Astrocyte of the cerebellum (primary cell): ENCODE measurements at regions not wholly inside any gene's neighbourhood (a gene's known extent, or its start where the extent isn't known, plus 50 kb on each side); places are given as distances from the start of the nearest gene placed in this dataset.
A peak's percentile ranks its signal among the peaks of the same experiment; 100 is the strongest.
"Not testable (repeated sequence)": the region's sequence is repeated elsewhere in the genome, so short reads cannot be mapped to it uniquely, and the experiment has no call there.

ENCODE experiments used
- DNase-seq: peaks from one replicate; pipeline ENCODE4 v3.0.0-alpha.2; 2011; ENCODE audit warnings: low read depth
- H3K4me3 ChIP-seq: 2 replicates; pipeline ENCODE4 v1.5.1; 2011; ENCODE audit warnings: mild to moderate bottlenecking, low read depth, low read length, moderate library complexity
- CTCF ChIP-seq: IDR thresholded peaks from 2 replicates; pipeline ENCODE4 v1.5.1; 2012; ENCODE audit warnings: low read length, low read depth, moderate library complexity, mild to moderate bottlenecking; ENCODE audit errors: missing control alignments
- in situ Hi-C: cut with HindIII; loops from 2 replicates; pipeline ENCODE4 v1.10.0; 2017; ENCODE audit warnings: low sequenced_read_pairs

- DNase-seq = no peak
- TF ChIP-seq CTCF = no peak
These were observed 161.8 kb downstream of the BTBD3 start for GRCh38 chr20:12079490-12079889.

DNA sequence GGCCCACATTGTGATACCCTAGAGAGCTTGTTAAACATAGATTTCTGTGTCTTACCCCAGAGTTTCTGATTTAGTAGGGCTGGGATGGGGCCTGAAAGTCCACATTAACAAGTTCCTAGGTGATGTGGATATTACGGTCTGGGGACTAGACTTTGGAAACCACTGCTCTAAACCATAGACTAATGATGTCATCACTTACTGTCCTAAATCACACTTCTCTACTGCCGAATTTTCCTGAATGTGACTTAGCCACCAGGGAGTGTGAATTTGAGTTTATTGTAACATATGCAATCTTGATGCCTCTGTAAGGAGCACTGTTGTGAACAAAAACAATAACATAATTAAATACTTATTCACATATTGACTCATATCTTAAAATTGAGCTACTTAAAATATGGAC lies 165.6 kb downstream of the BTBD3 start:
- no peak for TF ChIP-seq CTCF
- H3K4me3 ChIP-seq = no peak overlapping the region
- in situ Hi-C loops = no loop called here
- DNase-seq = no peak

More at GRCh38 chr20:12079490-12079889, 161.8 kb downstream of the BTBD3 start:
- no peak overlapping the region for H3K4me3 ChIP-seq
- in situ Hi-C loops = no loop called here

DNA sequence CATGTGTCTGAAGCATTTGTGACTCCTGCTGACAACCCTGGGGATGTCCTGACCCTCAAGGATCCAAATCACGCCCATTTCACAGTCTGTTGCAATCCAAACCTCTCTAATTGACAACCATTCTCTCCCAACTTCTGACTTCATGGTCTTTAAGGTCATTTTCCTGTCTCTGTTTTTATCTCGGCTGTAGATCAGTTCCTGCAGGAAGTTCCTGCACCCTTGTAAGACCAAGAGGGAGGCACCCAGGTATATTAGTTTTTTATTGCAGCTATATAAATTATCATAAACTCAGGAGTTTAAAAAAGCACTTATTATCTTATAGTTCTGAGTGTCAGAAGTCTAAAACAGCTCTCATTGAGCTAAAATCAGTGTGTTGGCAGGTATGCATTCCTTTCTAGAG lies 166.8 kb downstream of the BTBD3 start:
- in situ Hi-C loops = no loop called here
- no peak for DNase-seq
- no peak overlapping the region for H3K4me3 ChIP-seq
- TF ChIP-seq CTCF = no peak

DNA sequence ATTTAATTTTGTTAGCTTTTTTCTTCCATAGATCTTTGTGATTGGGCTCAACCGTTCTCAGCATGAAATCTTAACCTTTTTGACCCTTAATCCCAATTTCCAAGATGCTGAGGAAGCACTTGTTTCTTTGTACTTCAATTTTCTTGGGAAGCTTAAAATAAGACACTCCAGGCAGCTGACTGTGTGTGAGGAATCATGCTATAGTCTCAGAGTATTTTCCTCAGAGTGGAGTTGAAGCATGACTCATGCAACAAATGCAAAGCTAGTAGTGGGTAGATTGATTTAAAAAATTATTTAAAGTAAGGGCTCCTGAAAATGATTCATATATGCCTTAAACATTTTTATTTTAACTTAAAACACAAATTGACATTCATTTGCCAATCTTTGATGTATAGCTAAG lies 168.7 kb downstream of the BTBD3 start:
- no peak overlapping the region for H3K4me3 ChIP-seq
- no peak for DNase-seq
- in situ Hi-C loops = no loop called here
- TF ChIP-seq CTCF = no peak

- TF ChIP-seq CTCF = no peak
- no peak overlapping the region for H3K4me3 ChIP-seq
- in situ Hi-C loops = no loop called here
- no peak for DNase-seq
These were observed 173.2 kb downstream of the BTBD3 start for GRCh38 chr20:12090920-12091319.

DNA sequence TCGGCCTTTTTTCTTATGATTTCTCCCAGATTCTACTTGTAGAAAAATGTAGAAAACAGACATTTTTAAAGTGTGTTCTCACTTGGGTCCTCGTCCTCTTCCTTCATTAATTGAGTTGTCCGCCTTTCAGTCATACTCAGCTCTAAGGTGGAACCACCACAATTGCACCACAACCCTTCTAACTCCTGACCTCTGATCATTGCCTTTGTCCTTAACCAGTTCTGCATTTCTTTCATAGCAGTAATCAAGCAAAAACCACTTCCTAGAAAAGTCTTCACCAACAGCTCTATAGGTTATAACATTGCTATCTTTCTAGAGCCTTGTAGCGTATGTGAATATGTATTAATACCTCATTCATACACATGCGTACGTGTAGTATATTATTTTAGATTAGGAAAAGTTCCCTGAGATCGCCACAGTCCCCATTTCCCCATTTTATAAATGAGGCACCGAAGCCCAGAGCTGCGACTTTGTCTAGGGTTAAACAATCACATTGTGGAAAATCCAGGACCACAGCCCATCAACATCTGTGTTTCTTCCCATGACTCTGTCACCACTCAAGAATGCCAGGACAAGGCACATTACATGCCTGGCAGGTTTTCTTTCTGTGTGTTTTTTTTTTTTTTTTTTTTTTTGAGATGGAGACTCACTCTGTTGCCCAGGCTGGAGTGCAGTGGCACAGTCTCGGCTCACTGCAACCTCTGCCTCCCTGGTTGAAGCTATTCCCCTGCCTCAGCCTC lies 175.5 kb downstream of the BTBD3 start:
- TF ChIP-seq CTCF = no peak
- no peak for DNase-seq
- in situ Hi-C loops = no loop called here

DNA sequence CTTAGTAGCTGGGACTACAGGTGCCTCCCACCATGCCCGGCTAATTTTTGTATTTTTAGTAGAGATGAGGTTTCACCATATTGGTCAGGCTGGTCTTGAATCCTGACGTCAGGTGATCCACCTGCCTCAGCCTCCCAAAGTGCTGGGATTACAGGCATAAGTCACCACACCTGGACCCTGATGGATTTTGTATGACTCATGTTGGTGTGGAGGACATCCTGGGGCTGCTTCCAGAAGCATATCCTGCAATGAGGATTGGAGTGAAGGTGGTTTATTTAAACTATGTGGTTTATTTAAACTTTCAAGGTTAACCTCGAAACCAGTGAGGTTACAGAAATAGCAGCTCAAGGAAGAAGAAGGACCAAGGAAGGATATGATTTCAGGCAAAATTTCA lies 176.1 kb downstream of the BTBD3 start:
- in situ Hi-C loops, H3K4me3 ChIP-seq: not testable (repeated sequence)
- peak; percentile 53 for DNase-seq

More for the DNA sequence above, 175.5 kb downstream of the BTBD3 start:
- H3K4me3 ChIP-seq = no peak overlapping the region
